ENCODE measurements at regions not wholly inside any gene's neighbourhood (a gene's known extent, or its start where the extent isn't known, plus 50 kb on each side); places are given as distances from the start of the nearest gene placed in this dataset.

GRCh38 chr2:201949181-201949926 lies 84.3 kb upstream of the FZD7 start:
- TF ChIP-seq POLR2A (IDR thresholded peaks at IDR 0.05) (no peak), CTCF (IDR thresholded peaks at IDR 0.05) (no peak), POLR2AphosphoS5 (IDR thresholded peaks at IDR 0.05) (no peak), EP300 (IDR thresholded peaks at IDR 0.05; ENCODE audit: low read depth) (no peak)

Data from transverse colon (tissue), 4 donors.